ENCODE measurements at regions not wholly inside any gene's neighbourhood (a gene's known extent, or its start where the extent isn't known, plus 50 kb on each side); places are given as distances from the start of the nearest gene placed in this dataset.

- CTCF ChIA-PET: interaction anchor here (0.8 kb wide), 1 partner anchor 45 kb away, joined by 3 read pairs; no protein-coding TSS in a partner anchor
- POLR2A ChIA-PET: no interaction called here
- no peak for DNase-seq (ENCODE audit: extremely low spot score)
- TF ChIP-seq ZNF384 (IDR thresholded peaks at IDR 0.05) (no peak), FOXA1 (IDR thresholded peaks at IDR 0.05) (no peak), HDGF (IDR thresholded peaks at IDR 0.05; ENCODE audit: borderline replicate concordance) (no peak), CTBP1 (IDR thresholded peaks at IDR 0.05; ENCODE audit: borderline replicate concordance) (no peak), L3MBTL2 (conservative IDR thresholded peaks at IDR 0.05) (no peak), NFRKB (IDR thresholded peaks at IDR 0.05) (no peak), FOXM1 (IDR thresholded peaks at IDR 0.05; ENCODE audit: borderline replicate concordance) (no peak), ARNT (IDR thresholded peaks at IDR 0.05) (no peak), SP1 (IDR thresholded peaks at IDR 0.05) (no peak), TARDBP (IDR thresholded peaks at IDR 0.05) (no peak)
Measured at GRCh38 chr5:116671211-116671736, 96.7 kb upstream of the SEMA6A start.

- ChIA-PET CTCF (no interaction called here), POLR2A (no interaction called here)
- no peak for DNase-seq (ENCODE audit: extremely low spot score)
- TF ChIP-seq FOXM1 (IDR thresholded peaks at IDR 0.05; ENCODE audit: borderline replicate concordance): no peak
- TF ChIP-seq LEF1 (IDR thresholded peaks at IDR 0.05; ENCODE audit: borderline replicate concordance): no peak
Measured at GRCh38 chr5:116669261-116670031, 94.8 kb upstream of the SEMA6A start.

- POLR2A ChIA-PET: no interaction called here
- CTCF ChIA-PET: interaction anchor here (0.6 kb wide), 1 partner anchor 67 kb away, joined by 4 read pairs; no protein-coding TSS in a partner anchor
- no peak for DNase-seq (ENCODE audit: extremely low spot score)
- no peak for TF ChIP-seq PKNOX1 (IDR thresholded peaks at IDR 0.05)
- no peak for TF ChIP-seq ARNT (IDR thresholded peaks at IDR 0.05)
- TF ChIP-seq ZNF384 (IDR thresholded peaks at IDR 0.05): no peak
Measured at GRCh38 chr5:116668390-116668789, 93.8 kb upstream of the SEMA6A start.

- ChIA-PET POLR2A (no interaction called here), CTCF (interaction anchor here (0.6 kb wide), 1 partner anchor 8 kb away, joined by 3 read pairs; no protein-coding TSS in a partner anchor)
- TF ChIP-seq NFRKB (IDR thresholded peaks at IDR 0.05) (no peak), FOXM1 (IDR thresholded peaks at IDR 0.05; ENCODE audit: borderline replicate concordance) (no peak), PKNOX1 (IDR thresholded peaks at IDR 0.05) (no peak), TARDBP (IDR thresholded peaks at IDR 0.05) (no peak)
- DNase-seq (ENCODE audit: extremely low spot score): no peak
Measured at GRCh38 chr5:116666901-116667300, 92.3 kb upstream of the SEMA6A start.

- POLR2A ChIA-PET: no interaction called here
- no peak for DNase-seq (ENCODE audit: extremely low spot score)
Measured at GRCh38 chr5:116664988-116665387, 90.4 kb upstream of the SEMA6A start.

GRCh38 chr5:116663081-116663480, 88.5 kb upstream of the SEMA6A start:
- no peak for DNase-seq (ENCODE audit: extremely low spot score)
- POLR2A ChIA-PET: no interaction called here
- CTCF ChIA-PET: no interaction called here
- no peak for TF ChIP-seq SUZ12 (IDR thresholded peaks at IDR 0.05)
- TF ChIP-seq FOXM1 (IDR thresholded peaks at IDR 0.05; ENCODE audit: borderline replicate concordance): no peak
- no peak for TF ChIP-seq ARNT (IDR thresholded peaks at IDR 0.05)
- no peak for TF ChIP-seq HDGF (IDR thresholded peaks at IDR 0.05; ENCODE audit: borderline replicate concordance)
- no peak for TF ChIP-seq FOXA1 (IDR thresholded peaks at IDR 0.05)
- TF ChIP-seq NFRKB (IDR thresholded peaks at IDR 0.05): no peak
- TF ChIP-seq BHLHE40 (IDR thresholded peaks at IDR 0.05; ENCODE audit: borderline replicate concordance): no peak
- TF ChIP-seq FOXK2 (IDR thresholded peaks at IDR 0.05): no peak
- no peak for TF ChIP-seq ZNF384 (IDR thresholded peaks at IDR 0.05)
- TF ChIP-seq ELF4 (IDR thresholded peaks at IDR 0.05): no peak
- TF ChIP-seq LEF1 (IDR thresholded peaks at IDR 0.05; ENCODE audit: borderline replicate concordance): no peak
- TF ChIP-seq PKNOX1 (IDR thresholded peaks at IDR 0.05): no peak
- no peak for TF ChIP-seq SP1 (IDR thresholded peaks at IDR 0.05)
- TF ChIP-seq CTBP1 (IDR thresholded peaks at IDR 0.05; ENCODE audit: borderline replicate concordance): no peak
- no peak for TF ChIP-seq L3MBTL2 (conservative IDR thresholded peaks at IDR 0.05)
- TF ChIP-seq TARDBP (IDR thresholded peaks at IDR 0.05): no peak

More at GRCh38 chr5:116664988-116665387, 90.4 kb upstream of the SEMA6A start:
- CTCF ChIA-PET: no interaction called here
- no peak for TF ChIP-seq ELF4 (IDR thresholded peaks at IDR 0.05)
- TF ChIP-seq HDGF (IDR thresholded peaks at IDR 0.05; ENCODE audit: borderline replicate concordance): no peak
- TF ChIP-seq FOXM1 (IDR thresholded peaks at IDR 0.05; ENCODE audit: borderline replicate concordance): no peak
- TF ChIP-seq LEF1 (IDR thresholded peaks at IDR 0.05; ENCODE audit: borderline replicate concordance): no peak
- TF ChIP-seq BHLHE40 (IDR thresholded peaks at IDR 0.05; ENCODE audit: borderline replicate concordance): no peak
- no peak for TF ChIP-seq L3MBTL2 (conservative IDR thresholded peaks at IDR 0.05)
- TF ChIP-seq FOXK2 (IDR thresholded peaks at IDR 0.05): no peak
- no peak for TF ChIP-seq PKNOX1 (IDR thresholded peaks at IDR 0.05)
- no peak for TF ChIP-seq TARDBP (IDR thresholded peaks at IDR 0.05)
- TF ChIP-seq NFRKB (IDR thresholded peaks at IDR 0.05): no peak
- TF ChIP-seq ZNF384 (IDR thresholded peaks at IDR 0.05): no peak
- no peak for TF ChIP-seq FOXA1 (IDR thresholded peaks at IDR 0.05)
- TF ChIP-seq ARNT (IDR thresholded peaks at IDR 0.05): no peak
- no peak for TF ChIP-seq CTBP1 (IDR thresholded peaks at IDR 0.05; ENCODE audit: borderline replicate concordance)
- TF ChIP-seq SUZ12 (IDR thresholded peaks at IDR 0.05): no peak
- no peak for TF ChIP-seq SP1 (IDR thresholded peaks at IDR 0.05)

All from HEK293T (cell line).